Stomach (tissue), 4 donors: ENCODE measurements at regions not wholly inside any gene's neighbourhood (a gene's known extent, or its start where the extent isn't known, plus 50 kb on each side); places are given as distances from the start of the nearest gene placed in this dataset.
"Not testable (repeated sequence)": the region's sequence is repeated elsewhere in the genome, so short reads cannot be mapped to it uniquely, and the experiment has no call there.

Source experiments
- CTCF ChIP-seq, 7 experiments: fragments of 450-650 bp in 4 of 7; fragments of 200-600 bp in 3 of 7; sonication (generic) in 3 of 7; IDR thresholded peaks; one replicate each; pipeline ENCODE4 v1.5.1; 2016 to 2019; ENCODE audit warnings: antibody characterized with exemption in 7 of 7, control low read depth in 2 of 7, mild to moderate bottlenecking in 1 of 7
- POLR2AphosphoS5 ChIP-seq, 3 donors: sonication (generic); formaldehyde crosslinking; IDR thresholded peaks; one replicate each; pipeline ENCODE4 v1.6.1; 2016; ENCODE audit warnings: antibody characterized with exemption in 3 of 3

- not testable (repeated sequence) for TF ChIP-seq POLR2AphosphoS5, CTCF (IDR thresholded peaks at IDR 0.05)
Observed at GRCh38 chr6:16931079-16931478, 169.8 kb upstream of the ATXN1 start.
